HepG2 (cell line): ENCODE measurements at regions not wholly inside any gene's neighbourhood (a gene's known extent, or its start where the extent isn't known, plus 50 kb on each side); places are given as distances from the start of the nearest gene placed in this dataset.

Experiments used
- ATAC-seq: fragments of 200-7000 bp; cut with Tn5 transposase; 3 replicates; pipeline ENCODE4 v1.9.1; 2020; ENCODE audit warnings: mild to moderate bottlenecking, moderate library complexity
- BruUV-seq: library from RNA; stranded (reverse); fragments of 400-500 nt; replicated peaks from 2 replicates; lab custom pipeline; 2021; lab: Mats Ljungman, UMichigan
- CTCF ChIA-PET: fragments of 300-600 bp; formaldehyde crosslinking; extraction: SDS; loops from one replicate; lab custom pipeline; 2021; ENCODE audit warnings: low total read pairs, inconsistent platforms, low intra/inter-chr PET ratio; lab: Yijun Ruan, JAX
- POLR2A ChIA-PET: fragments of 350-600 bp; sonication (Branson Sonifier 250); formaldehyde crosslinking; loops from one replicate; lab custom pipeline; 2020; ENCODE audit warnings: antibody characterized with exemption, inconsistent platforms; lab: Yijun Ruan, JAX
- DNase-seq: peaks from one replicate; pipeline ENCODE4 v3.0.0-alpha.2; 2015; ENCODE audit warnings: low spot score
- FAIRE-seq: peaks from 3 replicates; lab custom pipeline; 2011; peaks lifted over from hg19 to GRCh38; lab: Jason Lieb, UNC
- H2AFZ ChIP-seq: one replicate; pipeline ENCODE4 v1.6.1; 2011; ENCODE audit warnings: low read length, inconsistent platforms
- H3K27ac ChIP-seq: fragments of 300-600 bp; 3 replicates; pipeline ENCODE4 v1.8.0; 2011; ENCODE audit warnings: mixed run types, mild to moderate bottlenecking, mixed read lengths, low read length, inconsistent platforms; ENCODE audit not compliant: insufficient read depth; ENCODE audit errors: extremely low read length
- H3K27me3 ChIP-seq, 2 experiments: fragments of 200-600 bp in 1 of 2; 2 replicates in 1 of 2; 3 replicates in 1 of 2; pipeline versions ENCODE4 v1.6.0 to v1.8.0; 2011; ENCODE audit warnings: low read length in 2 of 2, mild to moderate bottlenecking in 2 of 2, moderate library complexity in 2 of 2, inconsistent platforms in 1 of 2; ENCODE audit not compliant: insufficient read depth in 2 of 2, control insufficient read depth in 1 of 2
- H3K36me3 ChIP-seq, 2 experiments: fragments of 200-600 bp in 1 of 2; replicated peaks in 1 of 2; 2 replicates in 1 of 2; 3 replicates in 1 of 2; pipeline versions ENCODE4 v1.5.1 to v1.8.0; 2011; ENCODE audit warnings: low read length in 2 of 2, inconsistent platforms in 1 of 2; ENCODE audit not compliant: insufficient read depth in 2 of 2, control insufficient read depth in 1 of 2
- H3K4me1 ChIP-seq: 2 replicates; pipeline ENCODE4 v1.5.1; 2012; ENCODE audit warnings: low read length, inconsistent platforms; ENCODE audit not compliant: insufficient read depth
- H3K4me2 ChIP-seq: 2 replicates; pipeline ENCODE4 v1.6.0; 2011; ENCODE audit warnings: low read depth, low read length, inconsistent platforms
- H3K4me3 ChIP-seq, 3 experiments: fragments of 200-600 bp in 1 of 3; sonication (generic), shearing (Covaris generic) in 1 of 3; replicated peaks in 1 of 3; 2 replicates each; pipeline ENCODE4 v1.5.1; 2011 to 2016; ENCODE audit warnings: low read length in 3 of 3, inconsistent platforms in 2 of 3, low read depth in 2 of 3, mild to moderate bottlenecking in 2 of 3, control low read depth in 1 of 3, mixed read lengths in 1 of 3; ENCODE audit not compliant: insufficient read depth in 1 of 3
- H3K79me2 ChIP-seq: one replicate; pipeline ENCODE4 v1.6.1; 2011; ENCODE audit warnings: low read length, inconsistent platforms; ENCODE audit not compliant: insufficient read depth
- H3K9ac ChIP-seq: 2 replicates; pipeline ENCODE4 v1.6.0; 2011; ENCODE audit warnings: mild to moderate bottlenecking, low read depth, low read length, inconsistent platforms; ENCODE audit not compliant: insufficient read depth
- H3K9me3 ChIP-seq: 2 replicates; pipeline ENCODE4 v1.5.1; 2012; ENCODE audit warnings: mild to moderate bottlenecking, low read length
- H4K20me1 ChIP-seq: 2 replicates; pipeline ENCODE4 v1.6.0; 2011; ENCODE audit warnings: inconsistent platforms, mild to moderate bottlenecking, low read length, moderate library complexity; ENCODE audit not compliant: insufficient read depth
- CHCHD3 ChIP-seq: sonication (generic); formaldehyde crosslinking; IDR thresholded peaks from 2 replicates; pipeline ENCODE4 v1.8.0; 2022; ENCODE audit warnings: mild to moderate bottlenecking, missing genetic modification reagents, moderate library complexity
- JARID2 ChIP-seq: sonication (generic); formaldehyde crosslinking; IDR thresholded peaks from 2 replicates; pipeline ENCODE4 v1.8.1; 2023; ENCODE audit warnings: missing genetic modification reagents, inconsistent platforms; ENCODE audit not compliant: insufficient replicate concordance
- MZF1 ChIP-seq: sonication (generic); formaldehyde crosslinking; IDR thresholded peaks from 2 replicates; pipeline ENCODE4 v1.8.1; 2023; ENCODE audit warnings: mild to moderate bottlenecking, missing genetic modification reagents, borderline replicate concordance
- NFRKB ChIP-seq: fragments of 450-650 bp; IDR thresholded peaks from 2 replicates; pipeline ENCODE4 v1.6.1; 2017
- NR3C1 ChIP-seq: sonication (generic); formaldehyde crosslinking; IDR thresholded peaks from 2 replicates; pipeline ENCODE4 v1.4.0; 2020; ENCODE audit warnings: missing genetic modification reagents
- RFXANK ChIP-seq: IDR thresholded peaks from 2 replicates; pipeline ENCODE4 v1.6.1; 2016
- SMAD9 ChIP-seq: sonication (generic); formaldehyde crosslinking; IDR thresholded peaks from 2 replicates; pipeline ENCODE4 v1.5.1; 2020; ENCODE audit warnings: mild to moderate bottlenecking, missing genetic modification reagents
- SMARCC2 ChIP-seq: fragments of 450-650 bp; IDR thresholded peaks from 2 replicates; pipeline ENCODE4 v1.6.1; 2017; ENCODE audit warnings: antibody characterized with exemption, mild to moderate bottlenecking
- SMC3 ChIP-seq: IDR thresholded peaks from 2 replicates; pipeline ENCODE4 v1.6.1; 2011; ENCODE audit warnings: low read length, improper control_type of control experiment
- TBL1XR1 ChIP-seq: fragments of 150-350 bp; IDR thresholded peaks from 2 replicates; pipeline ENCODE4 v1.6.1; 2014; ENCODE audit warnings: borderline replicate concordance, low read length; ENCODE audit not compliant: partially characterized antibody
- THAP11 ChIP-seq: IDR thresholded peaks from 2 replicates; pipeline ENCODE4 v1.6.1; 2016; ENCODE audit warnings: missing biosample characterization, missing genetic modification reagents
- ZNF136 ChIP-seq: sonication (generic); formaldehyde crosslinking; IDR thresholded peaks from 2 replicates; pipeline ENCODE4 v1.8.1; 2022; ENCODE audit warnings: low read depth, mild to moderate bottlenecking, moderate library complexity, missing genetic modification reagents
- ZNF274 ChIP-seq: sonication (generic); formaldehyde crosslinking; IDR thresholded peaks from 2 replicates; pipeline ENCODE4 v1.5.1; 2020; ENCODE audit warnings: mild to moderate bottlenecking, missing genetic modification reagents
- ZNF446 ChIP-seq: sonication (generic); formaldehyde crosslinking; IDR thresholded peaks from 2 replicates; pipeline ENCODE4 v1.5.0; 2020; ENCODE audit warnings: mild to moderate bottlenecking, missing genetic modification reagents
- ZNF710 ChIP-seq: sonication (generic); formaldehyde crosslinking; IDR thresholded peaks from 2 replicates; pipeline ENCODE4 v1.5.0; 2020; ENCODE audit warnings: mild to moderate bottlenecking, missing genetic modification reagents, borderline replicate concordance
- ZNF776 ChIP-seq: sonication (generic); formaldehyde crosslinking; IDR thresholded peaks from 2 replicates; pipeline ENCODE4 v1.4.0; 2020; ENCODE audit warnings: mild to moderate bottlenecking, missing genetic modification reagents
- WGBS: methylation state at CpG from one replicate; pipeline ENCODE4 v1.1.6; 2017; ENCODE audit warnings: low lambda C conversion rate; 5-methylcytosine and 5-hydroxymethylcytosine counted together
- in situ Hi-C: cut with HindIII; loops from 2 replicates; pipeline ENCODE4 v1.10.0; 2017; ENCODE audit warnings: low pct_unique_long_range_greater_than_20kb; ENCODE audit not compliant: extremely low pct_ligation_motif_present
- intact Hi-C: fragments of 100-400 bp; cut with micrococcal nuclease; formaldehyde crosslinking; loops from one replicate; pipeline ENCODE4 v1.10.0; 2022; ENCODE audit not compliant: unreplicated experiment

- Histone ChIP-seq H3K36me3 (no peaks in the 10 kb centered on the region), H3K4me1 (no peaks in the 10 kb centered on the region), H3K4me2 (no peak overlapping the region), H3K27ac (no peak overlapping the region), H3K4me3 (no peak overlapping the region), H3K79me2 (no peaks in the 10 kb centered on the region), H3K9me3 (peaks cover 18% of the 10 kb centered on the region), H3K27me3 (no peaks in the 10 kb centered on the region; a peak in 1 of 5 replicates)
- 30% methylated on average over 4 of the region's 4 CpGs for WGBS
- FAIRE-seq (no peak), DNase-seq (no peak)
- CTCF ChIA-PET: no interaction called here
- TF ChIP-seq RFXANK (no peak), NFRKB (no peak), TBL1XR1 (no peak), CHCHD3 (CRISPR knock-in tag) (no peak), SMARCC2 (no peak), ZNF776 (CRISPR knock-in tag) (no peak), ZNF446 (no peak), ZNF274 (CRISPR knock-in tag) (no peak), ZNF136 (CRISPR knock-in tag) (no peak), JARID2 (CRISPR knock-in tag) (no peak), MZF1 (CRISPR knock-in tag) (no peak), NR3C1 (CRISPR knock-in tag) (no peak), SMC3 (no peak), SMAD9 (CRISPR knock-in tag) (no peak), ZNF710 (CRISPR knock-in tag) (no peak), THAP11 (CRISPR knock-in tag) (no peak)
- TF ChIP-seq, all 625 proteins: peak for 0
- Histone ChIP-seq H2AFZ (no peak overlapping the region), H4K20me1 (no peaks in the 10 kb centered on the region), H3K9ac (no peak overlapping the region)
- intact Hi-C loops (no loop called here), in situ Hi-C loops (no loop called here)
- ATAC-seq: no peak
- no TSS peak for BruUV-seq
- POLR2A ChIA-PET: no interaction called here
Observed at GRCh38 chr12:127888943-127889719, 377.8 kb upstream of the TMEM132C start.
